A673 (cell line): ENCODE measurements at regions not wholly inside any gene's neighbourhood (a gene's known extent, or its start where the extent isn't known, plus 50 kb on each side); places are given as distances from the start of the nearest gene placed in this dataset.

Experiments used
- EZH2 ChIP-seq: fragments of 200-600 bp; sonication (generic); IDR thresholded peaks from 2 replicates; pipeline ENCODE4 v1.6.1; 2017; ENCODE audit warnings: borderline replicate concordance, low read depth, mild to moderate bottlenecking, mixed read lengths, antibody characterized with exemption, low read length; ENCODE audit not compliant: poor library complexity, severe bottlenecking
- TF ChIP-seq, protein P1 (sequence below): fragments of 300-800, 200-600 bp; sonication (generic); conservative IDR thresholded peaks from 2 replicates; pipeline ENCODE4 v1.5.1; 2017; ENCODE audit warnings: low read depth, mild to moderate bottlenecking, antibody characterized with exemption, low read length, moderate library complexity, mixed read lengths

DNA sequence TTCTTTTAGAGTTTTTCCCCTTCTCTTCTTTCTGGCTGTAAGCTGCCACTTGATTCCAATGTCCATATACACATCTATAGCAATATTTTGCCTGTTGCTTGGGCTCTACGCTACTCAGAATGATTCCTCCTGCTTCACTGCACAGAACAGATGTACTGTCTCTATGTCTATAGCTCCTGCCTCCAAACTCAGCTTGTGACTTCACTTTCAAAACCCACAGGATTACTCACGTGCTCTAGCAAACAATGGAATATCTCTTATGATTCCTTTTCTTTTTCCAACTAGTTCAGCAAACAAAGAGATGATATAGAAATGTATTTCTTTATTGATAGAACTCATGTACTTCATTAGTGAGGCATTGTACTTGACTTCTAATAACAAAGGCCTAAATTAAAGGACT lies 80.5 kb upstream of the SOX13 start:
- TF ChIP-seq, protein P1, sequence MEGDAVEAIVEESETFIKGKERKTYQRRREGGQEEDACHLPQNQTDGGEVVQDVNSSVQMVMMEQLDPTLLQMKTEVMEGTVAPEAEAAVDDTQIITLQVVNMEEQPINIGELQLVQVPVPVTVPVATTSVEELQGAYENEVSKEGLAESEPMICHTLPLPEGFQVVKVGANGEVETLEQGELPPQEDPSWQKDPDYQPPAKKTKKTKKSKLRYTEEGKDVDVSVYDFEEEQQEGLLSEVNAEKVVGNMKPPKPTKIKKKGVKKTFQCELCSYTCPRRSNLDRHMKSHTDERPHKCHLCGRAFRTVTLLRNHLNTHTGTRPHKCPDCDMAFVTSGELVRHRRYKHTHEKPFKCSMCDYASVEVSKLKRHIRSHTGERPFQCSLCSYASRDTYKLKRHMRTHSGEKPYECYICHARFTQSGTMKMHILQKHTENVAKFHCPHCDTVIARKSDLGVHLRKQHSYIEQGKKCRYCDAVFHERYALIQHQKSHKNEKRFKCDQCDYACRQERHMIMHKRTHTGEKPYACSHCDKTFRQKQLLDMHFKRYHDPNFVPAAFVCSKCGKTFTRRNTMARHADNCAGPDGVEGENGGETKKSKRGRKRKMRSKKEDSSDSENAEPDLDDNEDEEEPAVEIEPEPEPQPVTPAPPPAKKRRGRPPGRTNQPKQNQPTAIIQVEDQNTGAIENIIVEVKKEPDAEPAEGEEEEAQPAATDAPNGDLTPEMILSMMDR: no peak
- no peak for TF ChIP-seq EZH2
